Hematopoietic multipotent progenitor cell treated with erythropoietin and hydrocortisone succinate and interleukin-3 and kit ligand, for 4 days (in vitro differentiated cells): ENCODE measurements at regions not wholly inside any gene's neighbourhood (a gene's known extent, or its start where the extent isn't known, plus 50 kb on each side); places are given as distances from the start of the nearest gene placed in this dataset.
A peak's percentile ranks its signal among the peaks of the same experiment; 100 is the strongest.
"Not testable (repeated sequence)": the region's sequence is repeated elsewhere in the genome, so short reads cannot be mapped to it uniquely, and the experiment has no call there.

ENCODE experiments used
- DNase-seq: peaks from one replicate; pipeline ENCODE4 v3.0.0-alpha.2; 2015

- DNase-seq, result peak; percentile 48
Measured at GRCh38 chr7:23938937-23939552, 229.0 kb downstream of the STK31 start.

DNA sequence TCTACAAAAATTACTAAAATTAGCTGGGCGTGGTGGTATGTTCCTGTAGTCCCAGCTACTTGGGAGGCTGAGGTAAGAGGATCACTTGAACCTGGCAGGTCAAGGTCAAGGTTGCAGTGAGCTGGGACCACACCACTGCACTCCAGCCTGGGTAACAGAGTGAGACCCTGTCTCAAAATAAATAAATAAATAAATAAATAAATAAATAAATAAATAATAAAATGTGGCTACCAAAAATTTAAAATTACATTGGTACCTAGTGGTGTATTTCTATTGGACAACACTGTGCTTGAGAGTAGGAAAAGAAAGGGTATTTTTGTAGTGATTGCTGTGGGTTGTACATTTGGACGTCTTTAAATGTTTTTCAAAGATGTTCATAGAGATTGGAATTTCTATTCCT lies 229.7 kb downstream of the STK31 start:
- DNase-seq, result not testable (repeated sequence)

DNA sequence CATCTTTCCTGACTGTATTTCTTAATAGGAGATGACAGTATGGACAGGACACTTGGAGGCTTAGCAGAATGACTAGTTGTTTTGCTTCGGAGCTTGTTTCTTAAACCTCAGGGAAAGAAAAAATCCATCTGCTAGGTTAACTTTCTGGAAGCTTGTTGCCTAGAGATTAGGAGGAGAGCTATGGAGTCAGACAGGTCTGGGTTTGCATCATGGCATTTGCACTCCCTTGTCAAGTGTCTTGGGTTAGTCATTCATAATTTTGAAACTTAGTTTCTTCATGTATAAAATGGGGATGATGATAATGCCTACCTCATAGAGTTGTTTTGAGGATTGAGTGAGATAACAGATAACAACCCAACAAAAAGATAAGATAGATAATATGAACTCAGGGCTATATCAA lies 231.5 kb downstream of the STK31 start:
- DNase-seq, result no peak

DNA sequence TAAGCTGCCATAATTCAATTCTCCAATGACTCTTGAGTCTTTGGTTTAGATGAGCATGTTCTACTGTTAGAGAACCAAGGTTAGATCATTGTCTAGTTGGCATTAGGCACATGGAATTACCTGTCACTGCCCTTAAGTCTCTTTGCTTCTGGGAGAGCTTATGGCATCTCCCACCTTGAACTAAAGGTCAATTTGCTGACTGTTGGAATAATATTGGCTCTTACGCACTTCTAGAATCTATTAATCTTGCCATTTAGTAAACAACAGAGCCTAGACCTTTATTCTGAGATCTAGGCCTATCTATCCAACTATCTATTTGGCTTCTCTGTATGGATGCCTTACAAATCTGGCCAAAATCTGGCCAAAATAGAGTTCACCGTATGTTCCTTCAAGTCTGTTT lies 232.0 kb downstream of the STK31 start:
- no peak for DNase-seq

- DNase-seq, result no peak
Measured at GRCh38 chr7:23944131-23944530, 234.1 kb downstream of the STK31 start.

GRCh38 chr7:23945472-23945871 lies 235.5 kb downstream of the STK31 start:
- DNase-seq, result no peak

- no peak for DNase-seq
Measured at GRCh38 chr7:23955145-23955544, 245.1 kb downstream of the STK31 start.

DNA sequence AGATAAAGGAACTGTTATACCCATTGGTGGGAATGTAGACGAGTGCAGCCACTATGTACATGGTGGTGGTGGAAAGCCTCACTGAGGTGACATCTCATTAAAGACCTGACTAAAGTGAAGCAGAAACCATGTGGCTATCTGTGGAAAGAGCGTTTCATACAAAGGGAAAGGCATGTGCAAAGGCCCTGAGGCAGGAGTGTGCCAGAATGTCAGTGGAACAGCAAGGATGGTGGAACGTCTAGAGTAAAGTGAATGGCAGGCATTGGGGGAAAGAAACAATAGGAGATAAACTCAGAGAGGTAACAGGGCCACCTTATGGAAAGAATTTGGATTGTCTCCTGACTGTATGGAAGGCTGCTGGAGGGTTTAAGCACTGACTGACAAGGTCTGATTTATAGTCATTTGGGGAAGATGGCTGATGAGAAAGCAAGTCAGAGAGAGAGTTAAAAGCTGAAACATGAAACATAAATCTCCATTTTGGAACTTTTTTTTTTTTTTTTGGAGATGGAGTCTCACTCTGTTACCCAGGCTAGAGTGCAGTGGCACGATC lies 245.7 kb downstream of the STK31 start:
- DNase-seq, result no peak

GRCh38 chr7:23956772-23957576 lies 247.0 kb downstream of the STK31 start:
- DNase-seq, result no peak

DNA sequence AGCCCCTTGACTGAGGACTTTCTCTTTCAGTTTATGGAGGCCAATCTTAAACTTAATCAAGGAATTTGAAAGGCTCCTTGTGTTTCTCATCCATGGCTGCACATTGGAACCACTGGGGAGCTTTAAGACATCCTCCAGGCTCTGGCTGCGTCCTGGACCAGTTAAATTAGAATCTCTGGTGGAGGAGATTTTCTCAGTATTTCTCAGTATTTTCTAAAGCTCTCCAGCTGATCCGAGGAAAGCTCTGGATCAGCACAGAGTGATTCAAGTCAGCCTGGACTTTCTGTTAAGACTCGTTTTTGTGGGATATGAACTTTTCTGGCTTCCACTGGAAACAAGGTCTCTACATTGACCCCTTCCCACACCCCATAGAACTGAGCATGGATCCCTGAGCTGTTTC lies 249.8 kb downstream of the STK31 start:
- no peak for DNase-seq

- no peak for DNase-seq
Measured at GRCh38 chr7:23960361-23960760, 250.3 kb downstream of the STK31 start.

- DNase-seq, result no peak
Measured at GRCh38 chr7:23963461-23964165, 253.6 kb downstream of the STK31 start.

GRCh38 chr7:23964715-23965114 lies 254.7 kb downstream of the STK31 start:
- no peak for DNase-seq

GRCh38 chr7:23965296-23965695 lies 255.3 kb downstream of the STK31 start:
- no peak for DNase-seq

DNA sequence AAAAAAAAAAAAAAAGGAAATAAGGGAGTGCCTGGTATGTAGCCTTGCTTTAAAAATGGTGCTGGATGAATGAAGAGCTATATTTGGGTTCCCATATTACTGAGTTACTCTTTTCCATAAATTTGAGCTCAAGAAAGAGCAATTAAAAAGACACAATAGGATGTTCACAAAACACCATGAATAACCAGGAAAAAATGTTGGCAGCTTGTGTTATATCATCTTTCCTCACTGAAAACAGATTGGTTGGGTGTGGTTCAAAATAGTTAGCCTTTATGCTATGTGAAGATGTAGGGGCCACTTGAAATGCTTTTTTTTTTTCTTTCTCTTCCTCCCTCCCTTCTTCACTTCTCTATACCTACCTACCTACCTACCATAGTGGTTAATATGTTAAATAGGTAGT lies 256.9 kb downstream of the STK31 start:
- DNase-seq, result no peak

DNA sequence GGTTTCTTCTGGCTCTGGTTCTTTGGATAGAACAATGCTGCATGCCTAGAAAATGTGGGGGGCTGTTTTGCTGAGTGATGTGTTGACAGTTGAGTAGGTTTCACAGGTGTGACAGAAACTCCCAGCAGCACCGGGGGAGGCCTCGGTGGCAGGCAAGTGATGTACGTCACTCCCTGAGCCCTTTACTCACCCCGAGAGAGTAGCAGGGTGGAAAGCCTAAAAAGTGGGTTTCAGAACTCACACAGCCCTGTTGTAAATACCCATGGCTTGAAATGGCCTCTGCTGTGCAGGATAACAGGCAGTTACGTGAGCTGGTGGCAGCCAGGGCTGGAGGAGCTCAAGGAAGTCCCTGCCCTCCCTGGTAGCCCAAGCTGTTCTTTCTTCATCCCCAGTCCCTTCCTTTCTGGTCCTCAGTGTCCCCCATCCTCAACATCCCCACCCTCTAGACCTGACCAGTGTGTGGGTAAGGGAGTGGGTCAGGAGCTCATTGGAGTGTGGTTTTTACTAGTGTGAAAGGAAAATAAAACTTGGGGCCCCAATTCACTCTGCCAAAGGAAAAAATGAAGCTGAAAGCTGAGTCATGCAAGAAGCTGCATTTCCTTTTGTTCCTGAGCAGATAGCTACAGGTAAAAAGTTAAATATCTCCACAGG lies 258.1 kb downstream of the STK31 start:
- DNase-seq, result no peak

DNA sequence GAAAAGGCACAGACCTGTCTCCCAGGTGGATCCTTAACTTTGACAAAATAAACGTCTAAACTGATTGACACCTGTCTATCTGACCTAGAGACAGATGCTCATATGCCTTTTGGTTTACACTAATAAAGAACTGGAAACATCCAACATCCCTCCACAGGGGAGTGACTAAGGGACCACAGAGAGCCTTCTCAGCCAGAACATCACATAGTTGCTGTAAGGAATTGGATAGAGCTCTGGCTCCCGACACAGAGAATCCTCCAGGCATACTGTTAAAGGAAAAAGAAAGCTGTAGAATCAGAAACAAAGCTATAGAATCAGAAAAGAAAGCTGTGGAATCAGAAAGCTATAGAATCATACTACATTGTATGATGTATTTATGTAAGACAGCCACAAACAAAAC lies 258.8 kb downstream of the STK31 start:
- DNase-seq, result no peak

GRCh38 chr7:23969443-23969842 lies 259.4 kb downstream of the STK31 start:
- DNase-seq, result no peak

DNA sequence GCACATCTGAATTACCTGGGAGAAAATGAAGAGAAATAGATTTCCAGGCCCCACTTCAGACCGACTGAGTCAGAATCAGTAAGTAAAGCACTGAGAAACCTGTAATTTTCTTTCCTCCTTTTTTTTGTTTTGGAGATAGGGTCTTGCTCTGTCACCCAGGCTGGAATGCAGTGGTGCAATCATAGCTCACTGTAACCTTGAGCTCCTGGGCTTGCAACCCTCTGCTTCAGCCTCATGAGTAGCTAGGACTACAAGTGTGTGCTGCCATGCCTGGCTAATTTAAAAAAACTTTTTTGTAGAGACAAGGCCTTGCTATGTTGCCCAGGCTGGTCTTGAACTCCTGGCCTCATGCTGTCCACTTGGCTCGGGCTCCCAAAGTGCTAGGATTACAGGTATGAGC lies 260.2 kb downstream of the STK31 start:
- DNase-seq, result no peak

GRCh38 chr7:23971031-23971430 lies 261.0 kb downstream of the STK31 start:
- DNase-seq, result no peak

DNA sequence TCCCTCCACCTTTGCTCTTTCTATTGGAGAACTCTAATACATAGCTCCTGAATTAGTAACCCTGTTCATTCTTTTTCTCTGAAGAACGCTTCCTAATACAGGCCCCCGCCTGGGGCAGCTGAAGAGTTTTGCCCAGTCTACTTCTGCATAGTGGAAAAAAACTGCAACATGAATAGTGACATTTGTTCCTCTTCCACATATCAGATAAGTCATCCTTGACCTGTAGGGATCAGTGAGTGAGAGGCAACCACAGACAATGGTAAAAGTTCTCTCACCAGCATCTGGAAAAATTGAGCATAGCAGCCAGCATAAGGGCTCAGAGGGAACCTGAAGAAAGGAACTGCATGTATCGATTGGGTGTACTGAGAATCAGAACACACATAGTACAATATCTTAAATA lies 262.0 kb downstream of the STK31 start:
- no peak for DNase-seq

- DNase-seq, result no peak
Measured at GRCh38 chr7:23973264-23973663, 263.2 kb downstream of the STK31 start.

DNA sequence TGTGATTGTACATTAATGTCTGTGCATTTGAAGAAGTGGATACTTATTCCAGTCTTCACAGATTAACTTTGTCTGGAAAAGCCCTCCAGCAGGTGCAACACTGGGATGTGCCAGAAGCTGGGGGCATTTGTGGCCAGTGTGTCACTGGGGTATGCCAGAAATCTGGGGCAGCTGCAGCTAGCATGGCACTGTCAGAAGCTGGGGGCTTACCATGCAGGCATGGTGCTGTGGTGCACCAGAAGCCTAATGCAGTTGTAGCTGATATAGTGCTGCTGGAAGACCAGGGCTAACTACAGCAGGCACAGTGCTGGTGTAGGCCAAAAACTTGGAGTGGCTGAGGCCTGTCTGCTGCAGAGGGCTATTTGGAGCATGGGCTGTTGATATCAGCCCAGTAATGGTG lies 270.1 kb downstream of the STK31 start:
- DNase-seq, result no peak
